NT2/D1 (cell line): ENCODE measurements at regions not wholly inside any gene's neighbourhood (a gene's known extent, or its start where the extent isn't known, plus 50 kb on each side); places are given as distances from the start of the nearest gene placed in this dataset.

Experiments used
- SUZ12 ChIP-seq: IDR thresholded peaks from 2 replicates; pipeline ENCODE4 v1.6.1; 2011; ENCODE audit not compliant: insufficient read length, insufficient read depth; ENCODE audit errors: extremely low read depth
- YY1 ChIP-seq: IDR thresholded peaks from 2 replicates; pipeline ENCODE4 v1.6.1; 2011; ENCODE audit not compliant: insufficient read length, insufficient read depth
- ZNF274 ChIP-seq: IDR thresholded peaks from 2 replicates; pipeline ENCODE4 v1.6.1; 2011; ENCODE audit warnings: mild to moderate bottlenecking, low read depth, low read length

DNA sequence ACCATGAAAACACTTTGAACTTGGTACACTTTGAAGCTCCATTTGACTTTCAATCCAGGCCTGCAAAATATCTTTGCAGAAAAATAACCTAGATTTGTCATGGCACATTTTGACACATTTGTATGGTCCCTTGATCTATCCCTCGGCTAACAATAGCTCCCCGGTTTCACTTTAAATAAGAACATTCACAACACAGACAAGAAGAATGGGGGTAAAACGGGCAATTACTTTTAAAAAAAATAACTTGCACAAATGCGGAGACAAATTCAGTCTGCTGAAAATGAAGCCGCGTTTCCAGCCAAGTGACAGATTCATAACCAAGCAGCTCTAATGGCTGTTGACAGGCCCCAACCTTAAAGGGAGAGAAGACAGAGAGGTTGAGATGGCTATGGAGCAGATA lies 218.2 kb downstream of the NPHP4 start:
- TF ChIP-seq YY1 (no peak), ZNF274 (no peak), SUZ12 (no peak)
